NT2/D1 (cell line): ENCODE measurements at regions not wholly inside any gene's neighbourhood (a gene's known extent, or its start where the extent isn't known, plus 50 kb on each side); places are given as distances from the start of the nearest gene placed in this dataset.

Experiments
- DNase-seq: peaks from one replicate; pipeline ENCODE4 v3.0.0-alpha.2; 2011; ENCODE audit warnings: low read depth, low spot score
- H3K27me3 ChIP-seq: 2 replicates; pipeline ENCODE4 v1.6.0; 2011; ENCODE audit warnings: mild to moderate bottlenecking; ENCODE audit not compliant: insufficient read length, insufficient read depth
- H3K36me3 ChIP-seq: 2 replicates; pipeline ENCODE4 v1.6.1; 2011; ENCODE audit warnings: mild to moderate bottlenecking, low read length, mixed read lengths; ENCODE audit not compliant: insufficient read depth, insufficient read length
- H3K4me1 ChIP-seq: 2 replicates; pipeline ENCODE4 v1.5.1; 2011; ENCODE audit not compliant: insufficient read depth, insufficient read length
- H3K4me3 ChIP-seq: 2 replicates; pipeline ENCODE4 v1.5.1; 2011; ENCODE audit warnings: low read depth; ENCODE audit not compliant: insufficient read length
- H3K9ac ChIP-seq: 2 replicates; pipeline ENCODE4 v1.6.0; 2011; ENCODE audit warnings: low read depth; ENCODE audit not compliant: insufficient read length
- H3K9me3 ChIP-seq: 2 replicates; pipeline ENCODE4 v1.5.1; 2011; ENCODE audit warnings: mild to moderate bottlenecking, low read length; ENCODE audit not compliant: insufficient read depth
- SUZ12 ChIP-seq: IDR thresholded peaks from 2 replicates; pipeline ENCODE4 v1.6.1; 2011; ENCODE audit not compliant: insufficient read length, insufficient read depth; ENCODE audit errors: extremely low read depth
- YY1 ChIP-seq: IDR thresholded peaks from 2 replicates; pipeline ENCODE4 v1.6.1; 2011; ENCODE audit not compliant: insufficient read length, insufficient read depth
- ZNF274 ChIP-seq: IDR thresholded peaks from 2 replicates; pipeline ENCODE4 v1.6.1; 2011; ENCODE audit warnings: mild to moderate bottlenecking, low read depth, low read length

DNA sequence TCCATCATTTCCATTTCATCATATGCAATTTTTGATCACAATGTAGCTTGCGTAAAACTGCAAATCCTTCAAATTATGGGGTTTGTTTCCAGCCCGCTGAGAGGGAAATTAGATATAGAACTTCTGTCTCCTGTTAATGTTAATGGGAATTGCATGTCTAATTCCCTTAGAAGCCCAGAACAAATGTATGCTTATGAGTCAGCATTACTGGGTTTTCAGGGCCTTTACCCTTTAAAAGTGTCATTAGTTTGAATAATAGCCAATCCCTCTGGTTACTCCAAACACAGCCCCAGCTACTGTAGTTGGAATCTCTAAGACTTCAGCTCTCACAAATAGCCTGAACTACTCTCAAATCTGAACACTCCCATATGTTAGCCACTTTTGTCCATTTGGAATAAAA lies 439.4 kb downstream of the C3orf38 start:
- H3K9ac ChIP-seq: no peak overlapping the region
- no peaks in the 10 kb centered on the region for H3K4me1 ChIP-seq

DNA sequence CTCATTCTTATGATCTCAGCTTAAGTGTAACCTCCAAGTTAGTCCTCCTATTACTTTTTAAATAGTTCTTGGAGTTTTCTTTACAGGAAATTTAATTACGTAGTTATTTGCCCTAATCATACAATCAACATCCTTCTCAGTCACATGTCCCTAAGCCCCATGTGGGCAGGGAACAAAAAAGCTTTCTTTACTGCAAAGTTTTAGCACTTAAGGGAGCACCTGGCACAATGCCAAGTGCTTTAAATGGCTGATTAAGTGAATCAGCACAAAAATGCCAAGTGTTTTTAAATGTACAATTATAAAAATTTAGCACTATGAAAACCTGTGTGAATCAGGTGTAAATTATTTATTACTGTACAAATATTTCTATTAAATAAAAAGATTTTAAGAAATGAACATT lies 445.3 kb downstream of the C3orf38 start:
- Histone ChIP-seq H3K9ac (no peak overlapping the region), H3K36me3 (no peaks in the 10 kb centered on the region), H3K4me1 (no peaks in the 10 kb centered on the region), H3K27me3 (no peaks in the 10 kb centered on the region), H3K9me3 (no peaks in the 10 kb centered on the region), H3K4me3 (no peak overlapping the region)
- no peak for DNase-seq
- TF ChIP-seq ZNF274 (no peak), YY1 (no peak), SUZ12 (no peak)

More for the DNA sequence above, 439.4 kb downstream of the C3orf38 start:
- no peaks in the 10 kb centered on the region for H3K36me3 ChIP-seq
- no peak for DNase-seq
- no peak for TF ChIP-seq YY1
- no peak for TF ChIP-seq SUZ12
- TF ChIP-seq ZNF274: no peak
- no peaks in the 10 kb centered on the region for H3K27me3 ChIP-seq
- no peak overlapping the region for H3K4me3 ChIP-seq
- H3K9me3 ChIP-seq: no peaks in the 10 kb centered on the region

- no peak for DNase-seq
- Histone ChIP-seq H3K9me3 (no peaks in the 10 kb centered on the region), H3K4me1 (no peaks in the 10 kb centered on the region), H3K27me3 (no peaks in the 10 kb centered on the region), H3K9ac (no peak overlapping the region), H3K36me3 (no peaks in the 10 kb centered on the region), H3K4me3 (no peak overlapping the region)
- no peak for TF ChIP-seq YY1
- no peak for TF ChIP-seq ZNF274
- no peak for TF ChIP-seq SUZ12
Observed at GRCh38 chr3:88596451-88596850, 446.7 kb downstream of the C3orf38 start.

DNA sequence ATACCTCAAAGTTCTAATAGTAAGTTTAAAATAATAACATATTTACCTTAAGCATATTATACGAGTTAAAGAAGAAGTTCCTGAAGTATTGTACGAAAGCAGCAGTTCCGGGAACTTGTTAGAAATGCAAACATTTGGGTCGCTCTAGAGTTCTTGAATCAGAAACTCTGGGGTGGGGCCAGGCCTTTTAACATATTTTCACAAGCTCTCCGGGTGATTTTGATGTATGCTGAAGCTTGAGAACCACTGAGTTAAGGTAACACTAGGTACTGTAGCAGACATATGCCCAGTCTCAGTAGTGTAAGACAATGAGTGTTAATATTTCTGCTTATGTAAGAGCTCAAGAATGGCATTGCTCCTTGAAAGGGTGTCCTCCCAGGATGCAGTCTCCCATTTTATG lies 461.1 kb downstream of the C3orf38 start:
- no peak for DNase-seq
- H3K36me3 ChIP-seq: no peaks in the 10 kb centered on the region
- TF ChIP-seq SUZ12: no peak
- no peak for TF ChIP-seq YY1
- no peak for TF ChIP-seq ZNF274
- H3K9me3 ChIP-seq: no peaks in the 10 kb centered on the region
- no peaks in the 10 kb centered on the region for H3K27me3 ChIP-seq
- no peaks in the 10 kb centered on the region for H3K4me1 ChIP-seq
- no peak overlapping the region for H3K9ac ChIP-seq
- no peak overlapping the region for H3K4me3 ChIP-seq

DNA sequence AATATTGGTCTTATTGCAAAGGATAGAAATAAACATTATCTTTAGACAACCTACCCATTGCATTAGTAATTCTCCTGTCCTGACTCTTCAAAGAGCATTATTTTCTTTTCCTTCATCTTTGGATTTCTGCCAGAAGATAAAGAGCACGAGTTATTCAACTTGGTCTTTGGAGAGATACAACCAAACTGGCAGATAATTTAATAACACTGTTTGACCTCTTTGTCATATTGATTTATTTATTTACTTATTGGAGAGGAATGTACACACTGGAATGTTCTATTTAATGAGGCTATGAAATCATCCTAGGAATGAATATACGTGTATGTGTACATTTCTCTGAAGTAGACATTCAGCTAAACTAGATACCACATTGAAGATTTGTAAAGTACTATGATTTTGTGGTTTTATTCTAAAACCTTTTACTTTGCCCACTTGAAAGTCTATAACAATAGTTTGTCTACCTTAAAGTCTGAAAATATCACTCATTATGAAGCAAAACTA lies 462.1 kb downstream of the C3orf38 start:
- Histone ChIP-seq H3K4me3 (no peak overlapping the region), H3K4me1 (no peaks in the 10 kb centered on the region), H3K27me3 (no peaks in the 10 kb centered on the region), H3K9ac (no peak overlapping the region), H3K9me3 (no peaks in the 10 kb centered on the region), H3K36me3 (no peaks in the 10 kb centered on the region)
- TF ChIP-seq YY1 (no peak), SUZ12 (no peak), ZNF274 (no peak)
- no peak for DNase-seq

- no peak for TF ChIP-seq SUZ12
- TF ChIP-seq YY1: no peak
- TF ChIP-seq ZNF274: no peak
- H3K27me3 ChIP-seq: no peaks in the 10 kb centered on the region
- H3K9ac ChIP-seq: no peak overlapping the region
- H3K36me3 ChIP-seq: no peaks in the 10 kb centered on the region
- no peak for DNase-seq
- no peak overlapping the region for H3K4me3 ChIP-seq
- no peaks in the 10 kb centered on the region for H3K9me3 ChIP-seq
- no peaks in the 10 kb centered on the region for H3K4me1 ChIP-seq
Observed at GRCh38 chr3:88616413-88616812, 466.7 kb downstream of the C3orf38 start.

- H3K4me1 ChIP-seq: no peaks in the 10 kb centered on the region
Observed at GRCh38 chr3:88617283-88617682, 467.5 kb downstream of the C3orf38 start.

More at GRCh38 chr3:88617283-88617682, 467.5 kb downstream of the C3orf38 start:
- Histone ChIP-seq H3K36me3 (no peaks in the 10 kb centered on the region), H3K27me3 (no peaks in the 10 kb centered on the region), H3K4me3 (no peak overlapping the region), H3K9ac (no peak overlapping the region), H3K9me3 (no peaks in the 10 kb centered on the region)
- TF ChIP-seq ZNF274 (no peak), YY1 (no peak), SUZ12 (no peak)
- DNase-seq: no peak
